PC-9 (cell line): ENCODE measurements at regions not wholly inside any gene's neighbourhood (a gene's known extent, or its start where the extent isn't known, plus 50 kb on each side); places are given as distances from the start of the nearest gene placed in this dataset.

Experiments used
- EZH2 ChIP-seq: fragments of 200-600 bp; sonication (generic); IDR thresholded peaks from 2 replicates; pipeline ENCODE4 v1.8.0; 2017; ENCODE audit warnings: antibody characterized with exemption, low read depth
- TF ChIP-seq, protein P1 (sequence below): fragments of 200-600 bp; sonication (generic); conservative IDR thresholded peaks from 2 replicates; pipeline ENCODE4 v1.6.1; 2017; ENCODE audit warnings: mixed run types, antibody characterized with exemption, mild to moderate bottlenecking, moderate library complexity

DNA sequence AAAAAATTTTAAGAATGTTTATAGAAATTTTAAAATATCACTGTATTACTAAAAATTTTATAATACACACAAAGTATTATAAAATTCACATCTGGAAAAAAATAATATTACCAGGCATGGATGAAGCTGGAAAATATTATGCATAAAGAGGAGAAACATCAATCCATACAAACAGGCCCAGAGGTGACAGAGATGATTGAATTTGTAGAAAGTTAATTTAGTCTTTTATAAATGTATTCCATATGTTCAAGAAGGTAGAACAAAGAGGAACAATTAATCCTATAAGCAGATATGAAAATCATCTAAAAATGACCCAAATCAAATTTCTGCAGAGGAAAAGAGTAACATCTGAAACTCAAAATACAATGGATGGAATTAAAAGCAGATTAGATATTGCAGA is 605.2 kb upstream of the CELF4 start:
- TF ChIP-seq, protein P1, sequence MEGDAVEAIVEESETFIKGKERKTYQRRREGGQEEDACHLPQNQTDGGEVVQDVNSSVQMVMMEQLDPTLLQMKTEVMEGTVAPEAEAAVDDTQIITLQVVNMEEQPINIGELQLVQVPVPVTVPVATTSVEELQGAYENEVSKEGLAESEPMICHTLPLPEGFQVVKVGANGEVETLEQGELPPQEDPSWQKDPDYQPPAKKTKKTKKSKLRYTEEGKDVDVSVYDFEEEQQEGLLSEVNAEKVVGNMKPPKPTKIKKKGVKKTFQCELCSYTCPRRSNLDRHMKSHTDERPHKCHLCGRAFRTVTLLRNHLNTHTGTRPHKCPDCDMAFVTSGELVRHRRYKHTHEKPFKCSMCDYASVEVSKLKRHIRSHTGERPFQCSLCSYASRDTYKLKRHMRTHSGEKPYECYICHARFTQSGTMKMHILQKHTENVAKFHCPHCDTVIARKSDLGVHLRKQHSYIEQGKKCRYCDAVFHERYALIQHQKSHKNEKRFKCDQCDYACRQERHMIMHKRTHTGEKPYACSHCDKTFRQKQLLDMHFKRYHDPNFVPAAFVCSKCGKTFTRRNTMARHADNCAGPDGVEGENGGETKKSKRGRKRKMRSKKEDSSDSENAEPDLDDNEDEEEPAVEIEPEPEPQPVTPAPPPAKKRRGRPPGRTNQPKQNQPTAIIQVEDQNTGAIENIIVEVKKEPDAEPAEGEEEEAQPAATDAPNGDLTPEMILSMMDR: no peak
- no peak for TF ChIP-seq EZH2
